ENCODE measurements at regions not wholly inside any gene's neighbourhood (a gene's known extent, or its start where the extent isn't known, plus 50 kb on each side); places are given as distances from the start of the nearest gene placed in this dataset.
"Not testable (repeated sequence)": the region's sequence is repeated elsewhere in the genome, so short reads cannot be mapped to it uniquely, and the experiment has no call there.

DNA sequence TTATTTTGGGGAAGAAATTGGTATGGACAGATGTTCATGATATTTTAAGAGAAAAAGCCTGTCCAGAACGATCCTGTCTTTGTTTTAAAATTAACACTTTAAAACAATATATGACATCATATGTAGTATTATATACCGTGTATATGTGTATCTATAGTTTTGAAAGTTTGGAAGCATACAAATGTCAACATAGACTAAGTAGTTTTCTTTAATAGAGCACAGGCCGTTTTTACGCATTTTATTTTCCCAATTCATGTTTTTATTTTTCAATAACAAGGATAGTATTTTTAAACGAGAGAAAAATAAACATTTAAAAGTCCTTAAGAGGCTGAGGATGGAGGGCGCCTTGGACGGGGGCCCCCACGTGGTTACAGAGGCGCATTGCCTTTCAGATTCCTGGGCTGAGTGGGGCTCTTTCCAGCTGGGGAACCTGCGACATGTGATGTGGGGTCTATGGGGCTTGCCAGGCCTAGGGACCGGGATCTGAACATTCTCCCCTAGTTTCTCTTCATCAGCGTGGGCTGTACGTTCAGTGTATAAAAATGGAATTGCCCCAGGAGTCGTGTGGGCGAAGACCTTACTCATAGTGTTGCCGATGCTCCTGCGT lies 127.8 kb upstream of the ZNF746 start:
- Histone ChIP-seq H3K9ac (ENCODE audit: low read depth in 1 of 3, low read length in 3 of 3) (peak overlapping the region in 2 of 3 donors; percentile 50 to 89), H3K27me3 (ENCODE audit: control insufficient read depth in 3 of 3, insufficient read depth in 3 of 3, low read length in 3 of 3) (no peaks in the 10 kb centered on the region), H3K4me3 (ENCODE audit: low read length in 3 of 3) (peak overlapping the region; percentile 64 to 93 (median 84)), H3K36me3 (ENCODE audit: control insufficient read depth in 3 of 3, insufficient read depth in 3 of 3, low read length in 3 of 3) (peaks cover 6 to 8% (median 7%) of the 10 kb centered on the region in 3 donors), H3K27ac (ENCODE audit: low read depth, low read length) (peak overlapping the region; percentile 89), H3K9me3 (ENCODE audit: control insufficient read depth in 3 of 3, low read length in 3 of 3) (no peaks in the 10 kb centered on the region), H3K4me1 (ENCODE audit: control insufficient read depth in 3 of 3, insufficient read depth in 3 of 3, low read length in 3 of 3) (peaks cover 10 to 22% (median 18%) of the 10 kb centered on the region in 3 donors)

DNA sequence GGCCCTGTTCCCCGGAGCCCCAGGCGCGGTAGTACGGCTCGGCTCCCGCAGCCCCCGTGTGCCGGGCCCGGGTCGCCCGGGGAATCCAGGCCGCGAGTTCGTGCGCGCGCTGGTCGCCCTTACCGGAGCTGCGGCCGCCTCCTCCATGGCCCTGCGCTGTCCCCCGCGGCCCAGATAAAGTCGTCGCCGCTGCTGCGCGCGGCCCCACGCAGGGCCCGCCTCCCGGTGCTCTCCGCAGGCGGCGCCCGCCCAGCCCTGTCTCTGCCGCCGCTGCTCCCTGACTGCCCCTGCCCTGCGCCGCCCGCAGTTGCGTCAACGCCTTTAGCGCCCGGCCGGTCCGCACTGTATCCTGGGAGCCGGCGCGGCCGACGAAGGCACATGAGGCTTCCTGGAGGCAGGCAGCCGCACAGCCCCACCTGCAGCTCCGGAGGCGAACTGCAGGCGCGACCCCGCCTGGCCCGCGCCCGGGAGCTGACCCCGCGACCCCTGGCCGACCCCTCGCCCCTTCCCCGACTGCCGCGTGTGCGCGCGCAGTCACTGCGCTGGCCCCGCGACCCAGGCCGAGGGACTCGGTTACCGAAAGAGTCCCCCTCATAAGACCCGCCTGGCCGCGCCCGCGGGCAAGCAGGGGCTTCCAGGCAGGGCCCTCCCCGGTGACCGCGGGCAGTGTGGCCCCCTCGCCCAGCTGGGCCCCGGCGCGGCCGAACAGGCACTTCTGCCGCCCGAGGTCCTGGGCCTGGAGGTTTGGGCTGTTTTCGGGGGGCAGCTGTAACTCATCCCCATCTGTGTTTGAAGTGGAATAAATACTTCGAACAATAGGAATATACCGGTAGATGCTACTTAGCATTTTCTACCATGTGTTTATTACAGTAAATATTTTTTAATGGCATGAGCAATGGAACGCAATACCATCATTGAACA lies 127.1 kb upstream of the ZNF746 start:
- peaks cover 10 to 22% (median 18%) of the 10 kb centered on the region in 3 donors for H3K4me1 ChIP-seq (ENCODE audit: control insufficient read depth in 3 of 3, insufficient read depth in 3 of 3, low read length in 3 of 3)
- H3K9me3 ChIP-seq (ENCODE audit: control insufficient read depth in 3 of 3, low read length in 3 of 3), result no peaks in the 10 kb centered on the region
- H3K27ac ChIP-seq (ENCODE audit: low read depth, low read length), result peak overlapping the region; percentile 89
- peaks cover 10 to 16% (median 14%) of the 10 kb centered on the region in 3 donors for H3K36me3 ChIP-seq (ENCODE audit: control insufficient read depth in 3 of 3, insufficient read depth in 3 of 3, low read length in 3 of 3)
- no peaks in the 10 kb centered on the region for H3K27me3 ChIP-seq (ENCODE audit: control insufficient read depth in 3 of 3, insufficient read depth in 3 of 3, low read length in 3 of 3)
- H3K9ac ChIP-seq (ENCODE audit: low read depth in 1 of 3, low read length in 3 of 3), result peak overlapping the region; percentile 82 to 90 (median 89)
- H3K4me3 ChIP-seq (ENCODE audit: low read length in 3 of 3), result peak overlapping the region; percentile 84 to 93 (median 90)

DNA sequence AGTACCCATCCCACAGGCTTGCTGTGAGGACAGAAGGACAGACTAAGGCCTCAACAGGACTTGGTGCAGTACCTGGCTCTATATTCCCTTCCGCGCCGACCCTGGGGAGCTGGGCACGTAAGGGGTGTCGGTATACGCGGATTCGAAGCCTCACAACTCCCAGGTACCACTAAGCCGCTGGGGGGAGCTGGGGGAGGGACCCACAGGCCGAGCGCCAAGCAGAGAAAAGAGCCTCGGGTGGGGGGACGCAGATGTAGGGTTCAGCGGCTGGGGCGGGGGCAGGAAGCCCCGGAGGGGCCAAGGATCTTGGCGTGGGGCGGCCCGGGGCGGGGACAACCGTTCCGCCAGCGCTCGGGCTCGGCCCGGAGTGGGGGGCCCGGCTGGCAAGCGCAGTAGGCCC lies 126.4 kb upstream of the ZNF746 start:
- peaks cover 14 to 22% (median 21%) of the 10 kb centered on the region in 3 donors for H3K36me3 ChIP-seq (ENCODE audit: control insufficient read depth in 3 of 3, insufficient read depth in 3 of 3, low read length in 3 of 3)

DNA sequence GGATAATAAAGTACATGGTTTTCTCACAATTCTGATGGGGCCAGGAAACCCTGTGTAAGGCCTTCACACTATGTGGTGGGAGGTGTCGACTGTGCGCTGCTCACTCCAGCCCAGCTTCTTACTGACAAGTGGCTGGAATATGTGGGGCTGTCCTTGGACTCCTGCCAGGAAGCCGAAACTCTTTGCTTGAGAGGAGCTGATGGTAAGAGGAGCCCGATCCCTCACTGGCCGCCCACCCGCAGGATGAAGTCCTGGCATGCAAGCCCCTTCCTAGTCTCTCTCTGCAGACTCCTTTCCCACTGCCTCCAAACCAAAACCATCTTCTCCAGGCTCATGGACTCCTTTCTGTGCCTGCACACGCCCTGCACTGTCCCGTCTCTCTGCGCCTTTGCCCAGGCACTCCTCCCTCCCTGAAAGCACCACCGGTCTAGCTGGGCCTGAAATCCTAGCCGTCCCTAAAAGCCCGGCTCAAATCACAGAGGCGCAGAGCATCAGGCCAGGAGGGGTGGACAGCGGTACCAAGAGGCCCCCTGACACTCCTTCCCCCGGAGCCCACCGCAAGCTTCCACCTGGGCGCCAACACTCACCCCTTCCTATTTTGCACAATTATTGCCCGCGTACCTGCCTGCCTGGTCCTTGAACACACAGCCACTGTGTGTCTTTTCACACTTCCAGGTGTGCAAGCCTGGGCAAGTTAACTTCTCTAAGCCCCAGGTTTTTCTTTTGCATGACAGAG lies 125.8 kb upstream of the ZNF746 start:
- H3K36me3 ChIP-seq (ENCODE audit: control insufficient read depth in 3 of 3, insufficient read depth in 3 of 3, low read length in 3 of 3), result peaks cover 19 to 28% (median 26%) of the 10 kb centered on the region in 3 donors
- peak overlapping the region; percentile 84 to 93 (median 90) for H3K4me3 ChIP-seq (ENCODE audit: low read length in 3 of 3)
- not testable (repeated sequence) for H3K27me3 ChIP-seq (ENCODE audit: control insufficient read depth in 3 of 3, insufficient read depth in 3 of 3, low read length in 3 of 3); H3K9me3 ChIP-seq (ENCODE audit: control insufficient read depth in 3 of 3, low read length in 3 of 3)
- H3K4me1 ChIP-seq (ENCODE audit: control insufficient read depth in 3 of 3, insufficient read depth in 3 of 3, low read length in 3 of 3), result peaks cover 10 to 22% (median 18%) of the 10 kb centered on the region in 3 donors
- H3K9ac ChIP-seq (ENCODE audit: low read depth in 1 of 3, low read length in 3 of 3), result peak overlapping the region; percentile 82 to 90 (median 89)
- H3K27ac ChIP-seq (ENCODE audit: low read depth, low read length), result peak overlapping the region; percentile 89

More for the DNA sequence above, 126.4 kb upstream of the ZNF746 start:
- Histone ChIP-seq H3K9ac (ENCODE audit: low read depth in 1 of 3, low read length in 3 of 3) (peak overlapping the region; percentile 82 to 90 (median 89)), H3K27me3 (ENCODE audit: control insufficient read depth in 3 of 3, insufficient read depth in 3 of 3, low read length in 3 of 3) (no peaks in the 10 kb centered on the region), H3K4me3 (ENCODE audit: low read length in 3 of 3) (peak overlapping the region; percentile 84 to 93 (median 90)), H3K9me3 (ENCODE audit: control insufficient read depth in 3 of 3, low read length in 3 of 3) (no peaks in the 10 kb centered on the region), H3K4me1 (ENCODE audit: control insufficient read depth in 3 of 3, insufficient read depth in 3 of 3, low read length in 3 of 3) (peaks cover 10 to 22% (median 18%) of the 10 kb centered on the region in 3 donors), H3K27ac (ENCODE audit: low read depth, low read length) (peak overlapping the region; percentile 89)

DNA sequence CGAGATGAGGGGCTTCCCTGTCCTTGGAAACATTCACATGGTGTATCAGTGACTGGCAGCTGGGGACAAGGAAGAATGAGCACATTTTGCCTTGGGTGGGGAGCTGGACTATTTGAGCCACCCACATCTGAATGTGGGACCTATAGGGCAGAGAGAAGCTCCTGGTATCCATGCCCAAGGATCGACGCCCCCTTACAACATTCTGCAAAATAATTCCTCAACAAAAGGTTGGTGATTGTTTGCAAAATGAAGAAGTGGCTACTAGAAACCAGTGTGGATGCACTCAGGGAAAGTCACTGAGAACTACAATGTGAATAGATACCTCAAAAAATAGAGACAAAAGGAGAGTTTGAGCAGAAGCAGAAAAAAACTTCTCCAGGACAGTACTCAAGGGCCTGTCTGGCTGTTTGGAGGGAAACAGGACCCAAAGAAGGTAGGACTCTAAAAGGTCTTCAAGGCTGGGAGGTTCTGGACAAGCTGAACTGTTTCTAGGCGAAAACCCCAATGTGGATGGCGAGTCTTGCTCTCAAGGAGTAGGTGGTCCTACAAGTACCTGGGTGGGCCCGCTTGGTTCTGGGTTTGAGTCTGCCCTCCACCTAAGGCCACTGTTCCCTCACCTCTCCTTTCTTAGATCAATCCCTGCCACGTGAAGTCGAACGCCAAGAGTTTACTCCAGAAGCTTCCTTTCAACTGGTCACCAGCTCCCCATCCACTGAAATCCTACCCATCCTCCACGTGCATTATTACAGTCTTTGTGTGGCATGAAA lies 125.0 kb upstream of the ZNF746 start:
- H3K9ac ChIP-seq (ENCODE audit: low read depth in 1 of 3, low read length in 3 of 3), result peak overlapping the region; percentile 28 to 90 (median 89)
- H3K4me1 ChIP-seq (ENCODE audit: control insufficient read depth in 3 of 3, insufficient read depth in 3 of 3, low read length in 3 of 3), result peaks cover 10 to 22% (median 18%) of the 10 kb centered on the region in 3 donors
- H3K27me3 ChIP-seq (ENCODE audit: control insufficient read depth in 3 of 3, insufficient read depth in 3 of 3, low read length in 3 of 3), result no peaks in the 10 kb centered on the region
- peaks cover 22 to 35% (median 33%) of the 10 kb centered on the region in 3 donors for H3K36me3 ChIP-seq (ENCODE audit: control insufficient read depth in 3 of 3, insufficient read depth in 3 of 3, low read length in 3 of 3)
- no peak overlapping the region for H3K27ac ChIP-seq (ENCODE audit: low read depth, low read length)
- H3K9me3 ChIP-seq (ENCODE audit: control insufficient read depth in 3 of 3, low read length in 3 of 3), result no peaks in the 10 kb centered on the region
- peak overlapping the region; percentile 84 to 93 (median 90) for H3K4me3 ChIP-seq (ENCODE audit: low read length in 3 of 3)

DNA sequence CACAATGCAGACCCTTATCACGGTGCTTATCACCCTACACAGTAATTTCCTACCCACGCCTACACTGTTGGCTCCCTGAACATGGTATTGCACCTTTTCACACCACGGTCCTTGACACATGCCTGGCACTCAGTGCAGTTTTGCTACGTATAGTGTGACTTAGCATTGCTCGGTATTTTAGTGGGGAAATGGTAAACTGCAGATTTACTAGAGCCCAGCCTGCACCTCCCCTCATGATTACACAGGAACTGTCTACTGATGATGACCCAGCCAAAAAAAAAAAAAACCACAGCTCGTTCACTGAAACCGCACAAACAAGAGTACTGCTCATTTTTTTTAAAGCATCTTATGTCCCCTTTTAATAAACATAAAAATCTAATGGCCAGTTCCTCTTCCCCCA lies 124.2 kb upstream of the ZNF746 start:
- Histone ChIP-seq H3K27me3 (ENCODE audit: control insufficient read depth in 3 of 3, insufficient read depth in 3 of 3, low read length in 3 of 3) (no peaks in the 10 kb centered on the region), H3K36me3 (ENCODE audit: control insufficient read depth in 3 of 3, insufficient read depth in 3 of 3, low read length in 3 of 3) (peaks cover 31 to 43% (median 41%) of the 10 kb centered on the region in 3 donors), H3K4me3 (ENCODE audit: low read length in 3 of 3) (no peak overlapping the region), H3K4me1 (ENCODE audit: control insufficient read depth in 3 of 3, insufficient read depth in 3 of 3, low read length in 3 of 3) (peaks cover 10 to 22% (median 18%) of the 10 kb centered on the region in 3 donors), H3K9me3 (ENCODE audit: control insufficient read depth in 3 of 3, low read length in 3 of 3) (no peaks in the 10 kb centered on the region), H3K27ac (ENCODE audit: low read depth, low read length) (no peak overlapping the region), H3K9ac (ENCODE audit: low read depth in 1 of 3, low read length in 3 of 3) (no peak overlapping the region)

DNA sequence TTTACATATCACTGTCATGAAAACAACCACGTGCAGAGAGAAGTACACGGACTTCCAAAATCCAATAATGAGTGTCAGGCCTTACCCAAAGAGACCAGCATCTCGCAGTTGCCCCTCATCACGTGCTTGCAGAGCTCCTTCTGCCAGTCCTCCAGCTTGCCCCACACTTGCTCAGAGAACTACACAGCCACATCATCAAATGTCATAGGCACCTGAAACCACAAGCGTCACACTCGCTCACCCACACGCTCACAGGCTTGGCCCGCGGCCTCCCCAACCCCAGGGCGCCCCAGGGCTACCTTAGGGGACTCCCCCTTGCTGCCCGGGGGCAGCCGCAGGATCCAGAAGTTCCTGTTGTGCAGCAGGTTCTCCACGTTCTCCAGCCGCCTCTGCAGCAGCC lies 123.4 kb upstream of the ZNF746 start:
- Histone ChIP-seq H3K9ac (ENCODE audit: low read depth in 1 of 3, low read length in 3 of 3) (no peak overlapping the region), H3K27me3 (ENCODE audit: control insufficient read depth in 3 of 3, insufficient read depth in 3 of 3, low read length in 3 of 3) (no peaks in the 10 kb centered on the region), H3K27ac (ENCODE audit: low read depth, low read length) (no peak overlapping the region), H3K4me3 (ENCODE audit: low read length in 3 of 3) (no peak overlapping the region), H3K4me1 (ENCODE audit: control insufficient read depth in 3 of 3, insufficient read depth in 3 of 3, low read length in 3 of 3) (peaks cover 10 to 22% (median 19%) of the 10 kb centered on the region in 3 donors), H3K9me3 (ENCODE audit: control insufficient read depth in 3 of 3, low read length in 3 of 3) (no peaks in the 10 kb centered on the region), H3K36me3 (ENCODE audit: control insufficient read depth in 3 of 3, insufficient read depth in 3 of 3, low read length in 3 of 3) (peaks cover 39 to 51% (median 47%) of the 10 kb centered on the region in 3 donors)

DNA sequence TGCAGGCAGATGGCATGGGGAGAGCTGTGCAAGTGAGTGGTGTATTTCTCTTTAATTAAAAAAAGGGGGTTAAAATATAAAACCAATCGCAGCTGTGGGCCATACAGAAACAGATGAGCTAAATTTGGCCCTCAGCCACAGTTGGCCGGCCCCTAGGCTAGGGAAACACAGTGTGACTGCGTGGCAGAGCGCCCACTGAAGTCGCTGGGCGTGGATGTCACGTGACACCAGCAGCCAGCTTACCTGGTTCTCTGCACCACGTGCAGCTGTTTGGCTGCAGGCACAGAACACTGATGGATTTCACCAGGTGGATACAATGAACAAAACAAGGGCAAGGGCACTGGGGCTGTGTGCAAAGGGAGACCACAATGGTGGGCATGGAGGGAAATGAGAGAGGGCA lies 119.3 kb upstream of the ZNF746 start:
- Histone ChIP-seq H3K27me3 (ENCODE audit: control insufficient read depth in 3 of 3, insufficient read depth in 3 of 3, low read length in 3 of 3) (no peaks in the 10 kb centered on the region), H3K9me3 (ENCODE audit: control insufficient read depth in 3 of 3, low read length in 3 of 3) (no peaks in the 10 kb centered on the region), H3K36me3 (ENCODE audit: control insufficient read depth in 3 of 3, insufficient read depth in 3 of 3, low read length in 3 of 3) (peaks cover 52 to 88% (median 73%) of the 10 kb centered on the region in 3 donors), H3K4me1 (ENCODE audit: control insufficient read depth in 3 of 3, insufficient read depth in 3 of 3, low read length in 3 of 3) (peaks cover 0 to 3% (median 0%) of the 10 kb centered on the region in 3 donors), H3K27ac (ENCODE audit: low read depth, low read length) (no peak overlapping the region), H3K4me3 (ENCODE audit: low read length in 3 of 3) (no peak overlapping the region), H3K9ac (ENCODE audit: low read depth in 1 of 3, low read length in 3 of 3) (no peak overlapping the region)

DNA sequence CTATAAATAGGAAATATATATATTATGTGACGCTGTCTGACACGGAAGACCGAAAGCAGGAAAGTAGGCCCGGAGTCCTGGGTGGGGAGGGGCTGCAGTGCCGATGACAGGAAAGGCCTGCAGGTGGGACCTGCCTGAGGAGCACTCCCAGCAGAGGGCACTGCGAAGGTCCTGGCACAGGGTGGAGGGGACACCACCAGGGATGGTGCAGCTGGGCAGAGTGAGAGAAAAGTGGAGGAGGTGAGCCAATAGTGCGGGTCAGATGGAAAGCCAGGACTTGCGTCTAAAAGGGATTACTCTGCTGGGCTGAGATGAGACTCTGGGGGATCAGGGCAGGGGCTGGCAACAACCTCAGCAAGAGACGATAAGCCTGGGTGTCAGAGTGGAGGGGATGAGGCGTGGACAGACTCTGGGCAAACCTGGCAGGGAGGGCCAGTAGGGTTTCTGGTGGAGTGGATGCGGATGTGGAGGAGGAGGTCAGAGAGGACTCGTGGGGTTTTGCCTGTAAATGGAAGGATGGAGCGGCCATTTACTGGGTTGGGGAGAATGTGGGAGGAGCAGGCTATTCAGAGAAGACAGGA lies 118.2 kb upstream of the ZNF746 start:
- peaks cover 58 to 88% (median 78%) of the 10 kb centered on the region in 3 donors for H3K36me3 ChIP-seq (ENCODE audit: control insufficient read depth in 3 of 3, insufficient read depth in 3 of 3, low read length in 3 of 3)
- H3K27ac ChIP-seq (ENCODE audit: low read depth, low read length), result no peak overlapping the region

More for the DNA sequence above, 118.2 kb upstream of the ZNF746 start:
- no peaks in the 10 kb centered on the region for H3K9me3 ChIP-seq (ENCODE audit: control insufficient read depth in 3 of 3, low read length in 3 of 3)
- peak overlapping the region in 1 of 3 donors; percentile 16 for H3K9ac ChIP-seq (ENCODE audit: low read depth in 1 of 3, low read length in 3 of 3)
- H3K4me3 ChIP-seq (ENCODE audit: low read length in 3 of 3), result no peak overlapping the region
- H3K4me1 ChIP-seq (ENCODE audit: control insufficient read depth in 3 of 3, insufficient read depth in 3 of 3, low read length in 3 of 3), result peaks cover 1 to 7% (median 6%) of the 10 kb centered on the region in 3 donors
- no peaks in the 10 kb centered on the region for H3K27me3 ChIP-seq (ENCODE audit: control insufficient read depth in 3 of 3, insufficient read depth in 3 of 3, low read length in 3 of 3)

All from skeletal muscle tissue (tissue), 3 donors.